ENCODE measurements at regions not wholly inside any gene's neighbourhood (a gene's known extent, or its start where the extent isn't known, plus 50 kb on each side); places are given as distances from the start of the nearest gene placed in this dataset.

GRCh38 chr20:6665161-6665560 lies 102.3 kb upstream of the BMP2 start:
- TF ChIP-seq POLR2AphosphoS5 (IDR thresholded peaks at IDR 0.05) (no peak), CTCF (IDR thresholded peaks at IDR 0.05 in 8 of 11, conservative IDR thresholded peaks at IDR 0.05 in 3 of 11) (no peak), POLR2A (IDR thresholded peaks at IDR 0.05) (no peak)
- Histone ChIP-seq H3K9me3 (peaks cover 0 to 12% (median 3%) of the 10 kb centered on the region in 8 donors), H3K4me3 (no peak overlapping the region), H3K27me3 (replicated peaks in 1 of 7) (no peaks in the 10 kb centered on the region), H3K36me3 (no peaks in the 10 kb centered on the region), H3K27ac (no peak overlapping the region), H3K4me1 (peaks cover 0 to 12% (median 6%) of the 10 kb centered on the region in 6 donors)
- no peak for DNase-seq
- 42 to 87% (median 72%) methylated on average over 1 of the region's 1 CpG for WGBS, 5 donors
- intact Hi-C loops (cut with DNase I; ENCODE audit: low total_unique reads): no loop called here

- no peak overlapping the region for H3K27ac ChIP-seq
- no peaks in the 10 kb centered on the region for H3K27me3 ChIP-seq (replicated peaks in 1 of 7)
- no peak overlapping the region for H3K4me3 ChIP-seq
- H3K9me3 ChIP-seq: peaks cover 0 to 12% (median 3%) of the 10 kb centered on the region in 8 donors
- DNase-seq: no peak
- WGBS, 5 donors: 71 to 83% (median 79%) methylated on average over 1 of the region's 1 CpG
- intact Hi-C loops (cut with DNase I; ENCODE audit: low total_unique reads): no loop called here
- no peaks in the 10 kb centered on the region for H3K36me3 ChIP-seq
- TF ChIP-seq POLR2A (IDR thresholded peaks at IDR 0.05) (no peak), CTCF (IDR thresholded peaks at IDR 0.05 in 8 of 11, conservative IDR thresholded peaks at IDR 0.05 in 3 of 11) (no peak)
- peaks cover 0 to 12% (median 6%) of the 10 kb centered on the region in 6 donors for H3K4me1 ChIP-seq
These were observed 102.9 kb upstream of the BMP2 start for GRCh38 chr20:6664574-6664973.

GRCh38 chr20:6663751-6664388 lies 103.6 kb upstream of the BMP2 start:
- WGBS, 5 donors: 70 to 89% (median 85%) methylated on average over 6 of the region's 6 CpGs
- Histone ChIP-seq H3K27me3 (replicated peaks in 1 of 7) (no peaks in the 10 kb centered on the region), H3K4me1 (peaks cover 0 to 12% (median 6%) of the 10 kb centered on the region in 6 donors), H3K9me3 (peaks cover 0 to 12% (median 3%) of the 10 kb centered on the region in 8 donors), H3K4me3 (no peak overlapping the region), H3K27ac (peak overlapping the region in 7 of 8 donors; percentile 19 to 60 (median 55)), H3K36me3 (no peaks in the 10 kb centered on the region)
- TF ChIP-seq POLR2A (IDR thresholded peaks at IDR 0.05) (no peak), CTCF (IDR thresholded peaks at IDR 0.05 in 8 of 11, conservative IDR thresholded peaks at IDR 0.05 in 3 of 11) (no peak), POLR2AphosphoS5 (IDR thresholded peaks at IDR 0.05) (no peak)
- intact Hi-C loops (cut with DNase I; ENCODE audit: low total_unique reads): no loop called here
- DNase-seq: no peak

GRCh38 chr20:6663104-6663503 lies 104.4 kb upstream of the BMP2 start:
- H3K9me3 ChIP-seq: peaks cover 0 to 12% (median 3%) of the 10 kb centered on the region in 8 donors
- H3K4me1 ChIP-seq: peaks cover 0 to 12% (median 6%) of the 10 kb centered on the region in 6 donors
- intact Hi-C loops (cut with DNase I; ENCODE audit: low total_unique reads): no loop called here
- no peak for DNase-seq
- H3K36me3 ChIP-seq: no peaks in the 10 kb centered on the region
- peak overlapping the region; percentile 19 to 60 (median 52) for H3K27ac ChIP-seq
- no peaks in the 10 kb centered on the region for H3K27me3 ChIP-seq (replicated peaks in 1 of 7)
- 29 to 70% (median 57%) methylated on average over 1 of the region's 1 CpG for WGBS, 5 donors
- no peak overlapping the region for H3K4me3 ChIP-seq
- TF ChIP-seq POLR2A (IDR thresholded peaks at IDR 0.05): no peak
- no peak for TF ChIP-seq CTCF (IDR thresholded peaks at IDR 0.05 in 8 of 11, conservative IDR thresholded peaks at IDR 0.05 in 3 of 11)
- no peak for TF ChIP-seq POLR2AphosphoS5 (IDR thresholded peaks at IDR 0.05)

All from spleen (tissue), 11 donors.